IMR-90 (cell line): ENCODE measurements at regions not wholly inside any gene's neighbourhood (a gene's known extent, or its start where the extent isn't known, plus 50 kb on each side); places are given as distances from the start of the nearest gene placed in this dataset.

ENCODE experiments used
- ATAC-seq: fragments of 200-7000 bp; cut with Tn5 transposase; 2 replicates; pipeline ENCODE4 v1.9.1; 2020; ENCODE audit warnings: low read depth, mild to moderate bottlenecking, moderate library complexity
- BruUV-seq: library from RNA; stranded (reverse); fragments of 400-500 nt; replicated peaks from 2 replicates; lab custom pipeline; 2021; lab: Mats Ljungman, UMichigan
- CTCF ChIA-PET: fragments of 300-600 bp; formaldehyde crosslinking; extraction: SDS; loops from one replicate; lab custom pipeline; 2021; ENCODE audit warnings: antibody characterized with exemption; lab: Yijun Ruan, JAX
- POLR2A ChIA-PET: fragments of 300-600 bp; sonication (Branson Sonifier 250); formaldehyde crosslinking; loops from one replicate; lab custom pipeline; 2022; ENCODE audit warnings: antibody characterized with exemption; ENCODE audit not compliant: unreplicated experiment; lab: Charles Lee
- DNase-seq: peaks from one replicate; pipeline ENCODE4 v3.0.0; 2013
- H2AFZ ChIP-seq: replicated peaks from 2 replicates; pipeline ENCODE3; 2013; ENCODE audit warnings: low read length, mild to moderate bottlenecking; ENCODE audit not compliant: poor library complexity
- H2AK5ac ChIP-seq: 2 replicates; pipeline ENCODE4 v1.6.1; 2013; ENCODE audit warnings: low read depth, low read length, inconsistent platforms
- H2AK9ac ChIP-seq: replicated peaks from 2 replicates; pipeline ENCODE3; 2013; ENCODE audit warnings: mild to moderate bottlenecking, low read depth, low read length, moderate library complexity; ENCODE audit not compliant: poor library complexity
- H2BK120ac ChIP-seq: 2 replicates; pipeline ENCODE4 v1.6.1; 2013; ENCODE audit warnings: low read depth, low read length, inconsistent platforms
- H2BK15ac ChIP-seq: 3 replicates; pipeline ENCODE4 v1.6.1; 2013; ENCODE audit warnings: low read depth, low read length, inconsistent platforms
- H2BK20ac ChIP-seq: 2 replicates; pipeline ENCODE4 v1.6.1; 2013; ENCODE audit warnings: low read depth, mild to moderate bottlenecking, inconsistent platforms, low read length, moderate library complexity
- H2BK5ac ChIP-seq: 2 replicates; pipeline ENCODE4 v1.6.1; 2013; ENCODE audit warnings: mild to moderate bottlenecking, low read depth, low read length, inconsistent platforms; ENCODE audit not compliant: poor library complexity, severe bottlenecking
- H3K14ac ChIP-seq: replicated peaks from 2 replicates; pipeline ENCODE4 v1.6.1; 2013; ENCODE audit warnings: low read depth, low read length, inconsistent platforms
- H3K18ac ChIP-seq: 2 replicates; pipeline ENCODE4 v1.6.1; 2013; ENCODE audit warnings: low read depth, low read length, control low read depth
- H3K23ac ChIP-seq: 2 replicates; pipeline ENCODE4 v1.6.1; 2013; ENCODE audit warnings: low read depth, low read length, inconsistent platforms
- H3K27ac ChIP-seq: 2 replicates; pipeline ENCODE4 v1.5.1; 2013; ENCODE audit warnings: mild to moderate bottlenecking, control low read depth, low read length; ENCODE audit not compliant: insufficient read depth
- H3K27me3 ChIP-seq: 2 replicates; pipeline ENCODE4 v1.6.1; 2013; ENCODE audit warnings: low read length; ENCODE audit not compliant: control insufficient read depth, insufficient read depth
- H3K36me3 ChIP-seq: 2 replicates; pipeline ENCODE4 v1.6.1; 2013; ENCODE audit warnings: low read length, mixed read lengths; ENCODE audit not compliant: control insufficient read depth, insufficient read depth
- H3K4ac ChIP-seq: 2 replicates; pipeline ENCODE4 v1.6.1; 2013; ENCODE audit warnings: low read depth, low read length, inconsistent platforms
- H3K4me1 ChIP-seq: 2 replicates; pipeline ENCODE4 v1.6.1; 2013; ENCODE audit warnings: low read length, mixed read lengths; ENCODE audit not compliant: control insufficient read depth, insufficient read depth
- H3K4me2 ChIP-seq: 2 replicates; pipeline ENCODE4 v1.6.1; 2013; ENCODE audit warnings: low read depth, mild to moderate bottlenecking, control low read depth, low read length, moderate library complexity
- H3K4me3 ChIP-seq: 2 replicates; pipeline ENCODE4 v1.5.1; 2013; ENCODE audit warnings: low read depth, mild to moderate bottlenecking, control low read depth, low read length, moderate library complexity; ENCODE audit not compliant: insufficient read depth
- H3K56ac ChIP-seq: 2 replicates; pipeline ENCODE4 v1.6.1; 2013; ENCODE audit warnings: low read length, inconsistent platforms; ENCODE audit not compliant: insufficient read depth; ENCODE audit errors: extremely low read depth
- H3K79me1 ChIP-seq, 2 experiments: 2 replicates each; pipeline ENCODE4 v1.6.1; 2013; ENCODE audit warnings: low read length in 2 of 2, inconsistent platforms in 1 of 2, low read depth in 1 of 2
- H3K9ac ChIP-seq: 2 replicates; pipeline ENCODE4 v1.6.1; 2013; ENCODE audit warnings: low read depth, low read length, control low read depth
- H3K9me1 ChIP-seq: 2 replicates; pipeline ENCODE4 v1.6.1; 2013; ENCODE audit warnings: low read length, inconsistent platforms; ENCODE audit not compliant: insufficient read depth
- H3K9me3 ChIP-seq: 2 replicates; pipeline ENCODE4 v1.6.1; 2013; ENCODE audit warnings: low read length; ENCODE audit not compliant: control insufficient read depth, insufficient read depth
- H4K20me1 ChIP-seq: 2 replicates; pipeline ENCODE4 v1.6.1; 2013; ENCODE audit warnings: low read length, inconsistent platforms; ENCODE audit not compliant: insufficient read depth
- H4K5ac ChIP-seq: 2 replicates; pipeline ENCODE4 v1.6.1; 2013; ENCODE audit warnings: mild to moderate bottlenecking, low read depth, low read length, control low read depth
- H4K8ac ChIP-seq, 2 experiments: 2 replicates each; pipeline ENCODE4 v1.6.1; 2013; ENCODE audit warnings: low read depth in 2 of 2, low read length in 2 of 2, control low read depth in 1 of 2, inconsistent platforms in 1 of 2
- H4K91ac ChIP-seq: 2 replicates; pipeline ENCODE4 v1.6.1; 2013; ENCODE audit warnings: low read depth, low read length, inconsistent platforms; ENCODE audit not compliant: insufficient read depth
- MXI1 ChIP-seq: IDR thresholded peaks from 2 replicates; pipeline ENCODE4 v1.6.1; 2012; ENCODE audit warnings: low read depth, mild to moderate bottlenecking, low read length, moderate library complexity, borderline replicate concordance
- RFX5 ChIP-seq: IDR thresholded peaks from 2 replicates; pipeline ENCODE4 v1.8.0; 2012; ENCODE audit warnings: low read depth, mild to moderate bottlenecking, low read length, moderate library complexity
- USF2 ChIP-seq: fragments of 150-350 bp; IDR thresholded peaks from 2 replicates; pipeline ENCODE4 v1.6.1; 2017; ENCODE audit warnings: mild to moderate bottlenecking, antibody characterized with exemption, low read length, low read depth
- WGBS, 2 experiments: methylation state at CpG; one replicate each; pipeline versions ENCODE4 v1.1.5 to v1.1.7; 2013; ENCODE audit warnings: missing lambda C conversion rate in 2 of 2; ENCODE audit not compliant: insufficient read length in 1 of 2; ENCODE audit errors: extremely low coverage in 2 of 2; 5-methylcytosine and 5-hydroxymethylcytosine counted together
- dilution Hi-C: fragments of 300-500 bp; cut with HindIII; formaldehyde crosslinking; loops from one replicate; pipeline ENCODE4 v1.14.3; 2018; ENCODE audit warnings: low sequenced_read_pairs; ENCODE audit not compliant: unreplicated experiment
- in situ Hi-C: fragments of 300-500 bp; cut with MboI; formaldehyde crosslinking; loops from 3 replicates; pipeline ENCODE4 v1.14.3; 2019; ENCODE audit warnings: low sequenced_read_pairs, inconsistent platforms, mixed read lengths
- intact Hi-C: fragments of 100-400 bp; cut with micrococcal nuclease; formaldehyde crosslinking; loops from 2 replicates; pipeline ENCODE4 v1.10.0; 2022

GRCh38 chr4:57305836-57306235 lies 195.7 kb upstream of the IGFBP7 start:
- POLR2A ChIA-PET, result no interaction called here
- no peak overlapping the region for H4K8ac ChIP-seq
- H3K4me2 ChIP-seq, result no peak overlapping the region
- no peak for DNase-seq
- H3K4me3 ChIP-seq, result no peak overlapping the region
- H4K20me1 ChIP-seq, result no peaks in the 10 kb centered on the region
- H3K14ac ChIP-seq, result no peak overlapping the region
- H3K9ac ChIP-seq, result no peak overlapping the region
- CTCF ChIA-PET, result no interaction called here
- no peak for TF ChIP-seq MXI1
- TF ChIP-seq RFX5, result no peak
- TF ChIP-seq USF2, result no peak
- intact Hi-C loops (no loop called here), dilution Hi-C loops (no loop called here), in situ Hi-C loops (no loop called here)
- no peaks in the 10 kb centered on the region for H3K9me3 ChIP-seq
- H2BK20ac ChIP-seq, result no peak overlapping the region
- no peak overlapping the region for H3K18ac ChIP-seq
- ATAC-seq, result no peak
- no peak overlapping the region for H2AFZ ChIP-seq
- WGBS, 2 experiments, result no CpG with 5 or more reads among the region's 5 CpGs
- no peak overlapping the region for H4K91ac ChIP-seq
- no peaks in the 10 kb centered on the region for H3K27me3 ChIP-seq
- no peak overlapping the region for H2AK5ac ChIP-seq
- H3K56ac ChIP-seq, result no peak overlapping the region
- H3K23ac ChIP-seq, result no peak overlapping the region
- H3K79me1 ChIP-seq, result no peaks in the 10 kb centered on the region
- H3K4me1 ChIP-seq, result no peaks in the 10 kb centered on the region
- H4K5ac ChIP-seq, result no peak overlapping the region
- H2BK15ac ChIP-seq, result no peak overlapping the region
- H2BK120ac ChIP-seq, result no peak overlapping the region
- H3K27ac ChIP-seq, result no peak overlapping the region
- no TSS peak for BruUV-seq
- H3K36me3 ChIP-seq, result no peaks in the 10 kb centered on the region
- no peak overlapping the region for H3K4ac ChIP-seq
- H2AK9ac ChIP-seq, result no peak overlapping the region
- H3K9me1 ChIP-seq, result no peaks in the 10 kb centered on the region
- no peak overlapping the region for H2BK5ac ChIP-seq
